ENCODE measurements at regions not wholly inside any gene's neighbourhood (a gene's known extent, or its start where the extent isn't known, plus 50 kb on each side); places are given as distances from the start of the nearest gene placed in this dataset.

DNA sequence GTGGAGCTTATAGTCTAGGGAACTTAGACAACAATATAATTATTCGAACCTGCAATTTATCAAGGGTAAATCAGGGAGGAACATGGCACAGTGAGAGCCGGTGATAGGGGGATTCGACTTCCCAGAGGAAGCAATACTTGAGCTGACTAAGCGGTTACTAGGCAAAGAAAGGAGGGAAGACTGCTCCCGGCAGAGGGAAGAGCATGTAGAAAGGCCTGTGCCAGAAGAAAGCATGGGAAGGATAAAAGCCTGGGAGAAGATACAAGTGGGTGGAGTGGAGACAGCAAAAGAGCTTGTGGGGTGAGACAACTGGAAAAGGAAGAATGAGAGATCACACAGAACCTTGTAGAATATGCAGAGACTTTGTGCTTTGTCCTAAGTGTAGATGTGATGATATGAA is 93.3 kb downstream of the MARCHF4 start:
- H3K4me3 ChIP-seq: no peak overlapping the region
- DNase-seq: no peak
- H3K4me1 ChIP-seq: no peaks in the 10 kb centered on the region
- intact Hi-C loops (cut with DNase I; ENCODE audit: low total_unique reads): no loop called here
- H3K27ac ChIP-seq: no peak overlapping the region
- no peaks in the 10 kb centered on the region for H3K9me3 ChIP-seq
- 65 to 81% (median 76%) methylated on average over 5 of the region's 5 CpGs for WGBS, 5 donors
- no peaks in the 10 kb centered on the region for H3K36me3 ChIP-seq
- TF ChIP-seq POLR2A (IDR thresholded peaks at IDR 0.05) (no peak), POLR2AphosphoS5 (IDR thresholded peaks at IDR 0.05) (no peak), CTCF (IDR thresholded peaks at IDR 0.05 in 8 of 11, conservative IDR thresholded peaks at IDR 0.05 in 3 of 11) (no peak)
- peaks cover 0 to 3% (median 0%) of the 10 kb centered on the region in 7 donors for H3K27me3 ChIP-seq (replicated peaks in 1 of 7)

- Histone ChIP-seq H3K27me3 (replicated peaks in 1 of 7) (peaks cover 0 to 10% (median 0%) of the 10 kb centered on the region in 7 donors), H3K4me3 (no peak overlapping the region), H3K4me1 (no peaks in the 10 kb centered on the region), H3K27ac (no peak overlapping the region), H3K36me3 (no peaks in the 10 kb centered on the region), H3K9me3 (no peaks in the 10 kb centered on the region)
- TF ChIP-seq POLR2AphosphoS5 (IDR thresholded peaks at IDR 0.05) (no peak), POLR2A (IDR thresholded peaks at IDR 0.05) (no peak), CTCF (IDR thresholded peaks at IDR 0.05 in 8 of 11, conservative IDR thresholded peaks at IDR 0.05 in 3 of 11) (no peak)
- 86 to 98% (median 88%) methylated on average over 1 to 2 of the region's 2 CpGs for WGBS, 5 donors
- no peak for DNase-seq
- intact Hi-C loops (cut with DNase I; ENCODE audit: low total_unique reads): no loop called here
These were observed 96.4 kb downstream of the MARCHF4 start for GRCh38 chr2:216275890-216276289.

DNA sequence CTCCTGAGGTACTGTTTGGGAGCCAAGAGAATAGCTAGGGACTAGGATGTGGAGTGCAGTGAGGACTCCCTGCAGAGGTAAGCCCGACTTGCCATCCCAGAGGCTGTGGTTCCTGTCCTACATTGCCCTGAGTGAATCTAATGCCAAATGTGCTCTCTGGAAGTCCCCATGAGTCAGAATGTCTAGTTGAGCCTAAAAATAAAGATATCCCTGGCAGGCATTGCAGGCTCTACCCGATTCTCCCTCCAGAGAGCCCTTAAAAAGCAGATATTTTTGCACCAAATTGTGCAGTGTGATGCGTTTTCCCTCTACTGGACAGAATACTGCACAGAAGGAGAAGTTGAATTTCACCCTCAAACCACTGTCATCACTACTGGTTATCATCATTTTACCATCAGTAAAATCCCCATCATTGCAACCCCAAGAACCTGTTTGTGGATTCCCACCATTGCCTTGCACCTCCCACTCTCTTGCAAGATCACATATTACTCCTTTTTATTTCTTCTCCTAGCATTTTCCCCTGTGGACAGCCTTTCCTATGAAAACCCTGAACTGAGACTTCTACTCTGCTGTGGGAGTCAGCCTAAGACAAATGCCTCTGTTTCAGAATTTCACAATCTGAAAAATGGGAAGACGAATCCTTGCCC is 98.0 kb downstream of the MARCHF4 start:
- no peak overlapping the region for H3K4me3 ChIP-seq
- no peak overlapping the region for H3K27ac ChIP-seq
- H3K9me3 ChIP-seq: no peaks in the 10 kb centered on the region
- intact Hi-C loops (cut with DNase I; ENCODE audit: low total_unique reads): no loop called here
- H3K36me3 ChIP-seq: no peaks in the 10 kb centered on the region
- no peak for TF ChIP-seq POLR2AphosphoS5 (IDR thresholded peaks at IDR 0.05)
- TF ChIP-seq CTCF (IDR thresholded peaks at IDR 0.05 in 8 of 11, conservative IDR thresholded peaks at IDR 0.05 in 3 of 11): no peak
- no peak for TF ChIP-seq POLR2A (IDR thresholded peaks at IDR 0.05)
- DNase-seq: no peak
- H3K27me3 ChIP-seq (replicated peaks in 1 of 7): peaks cover 0 to 10% (median 0%) of the 10 kb centered on the region in 7 donors
- no peaks in the 10 kb centered on the region for H3K4me1 ChIP-seq
- 44 to 68% (median 58%) methylated on average over 4 of the region's 4 CpGs for WGBS, 5 donors

DNA sequence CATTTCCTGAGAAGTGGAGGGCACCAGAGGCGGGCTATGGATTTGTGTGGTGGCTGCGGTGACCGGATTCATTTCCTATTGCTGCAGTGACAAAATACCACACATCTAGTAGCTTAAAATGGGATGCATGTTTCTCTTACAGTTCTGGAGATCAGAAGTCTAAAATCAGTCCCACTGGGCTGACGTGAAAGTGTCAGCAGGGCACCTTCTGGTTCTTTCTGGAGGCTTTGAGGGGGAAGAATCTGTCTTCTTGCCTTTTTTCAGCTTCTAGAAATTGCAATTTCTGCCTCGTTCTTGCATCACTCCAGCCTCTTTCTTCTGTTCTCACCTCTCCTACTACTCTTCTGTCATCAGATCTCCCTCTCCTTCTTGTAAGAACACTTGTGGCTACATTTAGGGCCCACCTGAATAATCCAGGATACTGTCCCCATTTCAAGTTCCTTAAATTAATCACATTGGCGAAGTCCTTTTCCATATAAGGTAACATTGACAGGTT is 111.2 kb downstream of the MARCHF4 start:
- no peak overlapping the region for H3K27ac ChIP-seq
- H3K36me3 ChIP-seq: no peaks in the 10 kb centered on the region
- H3K9me3 ChIP-seq: no peaks in the 10 kb centered on the region
- intact Hi-C loops (cut with DNase I; ENCODE audit: low total_unique reads): no loop called here
- H3K27me3 ChIP-seq (replicated peaks in 1 of 7): peaks cover 0 to 12% (median 0%) of the 10 kb centered on the region in 7 donors
- TF ChIP-seq CTCF (IDR thresholded peaks at IDR 0.05 in 8 of 11, conservative IDR thresholded peaks at IDR 0.05 in 3 of 11) (no peak), POLR2AphosphoS5 (IDR thresholded peaks at IDR 0.05) (no peak), POLR2A (IDR thresholded peaks at IDR 0.05) (no peak)
- no peak overlapping the region for H3K4me3 ChIP-seq
- H3K4me1 ChIP-seq: no peaks in the 10 kb centered on the region
- no peak for DNase-seq
- WGBS, 5 donors: 82 to 89% (median 89%) methylated on average over 6 of the region's 6 CpGs

Data from spleen (tissue), 11 donors.